AG04450 (cell line): ENCODE measurements at regions not wholly inside any gene's neighbourhood (a gene's known extent, or its start where the extent isn't known, plus 50 kb on each side); places are given as distances from the start of the nearest gene placed in this dataset.
"Not testable (repeated sequence)": the region's sequence is repeated elsewhere in the genome, so short reads cannot be mapped to it uniquely, and the experiment has no call there.

Experiments used
- CTCF ChIA-PET: fragments of 300-600, 350-600 bp; formaldehyde crosslinking; extraction: SDS; loops from one replicate; lab custom pipeline; 2022; ENCODE audit warnings: antibody characterized with exemption, inconsistent platforms; lab: Charles Lee
- POLR2A ChIA-PET: fragments of 350-600 bp; formaldehyde crosslinking; extraction: SDS; loops from one replicate; lab custom pipeline; 2021; ENCODE audit warnings: antibody characterized with exemption, inconsistent platforms; lab: Yijun Ruan, JAX
- DNase-seq: peaks from one replicate; pipeline ENCODE4 v3.0.0-alpha.2; 2011; ENCODE audit warnings: low read depth, low spot score
- H3K27ac ChIP-seq: one replicate; pipeline ENCODE4 v1.5.1; 2012; ENCODE audit warnings: low read depth, low read length, control low read depth
- H3K27me3 ChIP-seq: one replicate; pipeline ENCODE4 v1.6.0; 2012; ENCODE audit warnings: low read length; ENCODE audit not compliant: control insufficient read depth, insufficient read depth
- H3K4me3 ChIP-seq: 2 replicates; pipeline ENCODE4 v1.5.1; 2011; ENCODE audit warnings: mild to moderate bottlenecking, low read depth, low read length, control low read depth
- H3K9me3 ChIP-seq: 2 replicates; pipeline ENCODE4 v1.5.1; 2012; ENCODE audit warnings: low read length; ENCODE audit not compliant: control insufficient read depth, insufficient read depth
- CTCF ChIP-seq: IDR thresholded peaks from 2 replicates; pipeline ENCODE4 v1.5.1; 2011; ENCODE audit warnings: low read depth, low read length, control low read depth, inconsistent platforms

GRCh38 chr14:94826774-94827173 lies 56.9 kb upstream of the GSC start:
- no peak for DNase-seq
- Histone ChIP-seq H3K9me3 (peaks cover 32% of the 10 kb centered on the region), H3K27me3 (no peaks in the 10 kb centered on the region), H3K27ac (no peak overlapping the region), H3K4me3 (no peak overlapping the region)
- POLR2A ChIA-PET: no interaction called here
- TF ChIP-seq CTCF: no peak
- CTCF ChIA-PET: no interaction called here

GRCh38 chr14:94823556-94824341 lies 53.8 kb upstream of the GSC start:
- ChIA-PET CTCF (no interaction called here), POLR2A (no interaction called here)
- no peak for TF ChIP-seq CTCF

GRCh38 chr14:94821705-94822104 lies 51.8 kb upstream of the GSC start:
- DNase-seq: no peak
- Histone ChIP-seq H3K27ac (no peak overlapping the region), H3K27me3 (no peaks in the 10 kb centered on the region), H3K4me3 (no peak overlapping the region), H3K9me3 (peaks cover 50% of the 10 kb centered on the region)
- CTCF ChIA-PET: no interaction called here
- POLR2A ChIA-PET: no interaction called here
- TF ChIP-seq CTCF: no peak

More at GRCh38 chr14:94823556-94824341, 53.8 kb upstream of the GSC start:
- DNase-seq: no peak
- Histone ChIP-seq H3K27ac (no peak overlapping the region), H3K4me3 (no peak overlapping the region), H3K27me3 (no peaks in the 10 kb centered on the region), H3K9me3 (peaks cover 40% of the 10 kb centered on the region)

GRCh38 chr14:94820932-94821331 lies 51.0 kb upstream of the GSC start:
- H3K4me3 ChIP-seq, CTCF ChIA-PET, H3K27me3 ChIP-seq, DNase-seq, POLR2A ChIA-PET, H3K27ac ChIP-seq: not testable (repeated sequence)
- H3K9me3 ChIP-seq: peaks cover 50% of the 10 kb centered on the region
